PC-9 (cell line): ENCODE measurements at regions not wholly inside any gene's neighbourhood (a gene's known extent, or its start where the extent isn't known, plus 50 kb on each side); places are given as distances from the start of the nearest gene placed in this dataset.

Experiments used
- BruUV-seq: library from RNA; stranded (reverse); fragments of 400-500 nt; replicated peaks from 2 replicates; lab custom pipeline; 2021; lab: Mats Ljungman, UMichigan
- CTCF ChIA-PET: fragments of 300-600 bp; sonication (Branson Sonifier 250); formaldehyde crosslinking; loops from one replicate; lab custom pipeline; 2022; ENCODE audit warnings: antibody characterized with exemption; lab: Charles Lee
- POLR2A ChIA-PET: fragments of 300-600 bp; sonication (Branson Sonifier 250); formaldehyde crosslinking; loops from one replicate; lab custom pipeline; 2022; ENCODE audit warnings: antibody characterized with exemption; ENCODE audit not compliant: unreplicated experiment; lab: Charles Lee
- DNase-seq, 2 experiments: peaks; one replicate each; pipeline versions ENCODE4 v3.0.0 to v3.0.0-alpha.2; 2015 to 2022; ENCODE audit warnings: mixed read lengths in 1 of 2
- H2AFZ ChIP-seq: fragments of 200-600 bp; sonication (generic); 2 replicates; pipeline ENCODE4 v1.8.1; 2017; ENCODE audit warnings: antibody characterized with exemption
- H3F3A ChIP-seq: fragments of 200-600 bp; sonication (generic); 2 replicates; pipeline ENCODE4 v1.8.1; 2017; ENCODE audit warnings: antibody characterized with exemption, mild to moderate bottlenecking, low read depth; ENCODE audit not compliant: insufficient read depth
- H3K27ac ChIP-seq: fragments of 200-600 bp; sonication (generic); 2 replicates; pipeline ENCODE4 v1.6.1; 2016; ENCODE audit warnings: mixed run types
- H3K27me3 ChIP-seq: fragments of 200-600 bp; sonication (generic); 2 replicates; pipeline ENCODE4 v1.6.1; 2016; ENCODE audit warnings: low read depth, mixed run types; ENCODE audit not compliant: insufficient read depth
- H3K36me3 ChIP-seq: fragments of 200-600 bp; sonication (generic); 2 replicates; pipeline ENCODE4 v1.6.1; 2016; ENCODE audit warnings: low read depth, mixed run types
- H3K4me1 ChIP-seq: fragments of 200-600 bp; sonication (generic); replicated peaks from 2 replicates; pipeline ENCODE4 v1.6.1; 2016; ENCODE audit warnings: mixed run types; ENCODE audit not compliant: insufficient read depth
- H3K4me2 ChIP-seq: fragments of 200-600 bp; sonication (generic); 2 replicates; pipeline ENCODE4 v1.6.1; 2017; ENCODE audit warnings: mixed run types
- H3K4me3 ChIP-seq: fragments of 200-600 bp; sonication (generic); 2 replicates; pipeline ENCODE4 v1.6.1; 2016; ENCODE audit warnings: mixed run types
- H3K79me2 ChIP-seq: fragments of 200-600 bp; sonication (generic); 2 replicates; pipeline ENCODE4 v1.6.1; 2017; ENCODE audit warnings: low read depth, mixed run types
- H3K9me2 ChIP-seq: fragments of 200-600 bp; sonication (generic); 2 replicates; pipeline ENCODE4 v1.8.1; 2017; ENCODE audit warnings: mild to moderate bottlenecking; ENCODE audit not compliant: insufficient read depth
- H3K9me3 ChIP-seq: fragments of 200-600 bp; sonication (generic); 2 replicates; pipeline ENCODE4 v1.8.1; 2016; ENCODE audit warnings: low read depth; ENCODE audit not compliant: insufficient read depth
- H4K20me1 ChIP-seq: fragments of 200-600 bp; sonication (generic); 2 replicates; pipeline ENCODE4 v1.8.1; 2017; ENCODE audit not compliant: insufficient read depth
- CTCF ChIP-seq: fragments of 200-600 bp; sonication (generic); conservative IDR thresholded peaks from 2 replicates; pipeline ENCODE4 v1.6.1; 2017; ENCODE audit warnings: mixed run types, antibody characterized with exemption, mild to moderate bottlenecking, moderate library complexity
- EZH2 ChIP-seq: fragments of 200-600 bp; sonication (generic); IDR thresholded peaks from 2 replicates; pipeline ENCODE4 v1.8.0; 2017; ENCODE audit warnings: antibody characterized with exemption, low read depth
- intact Hi-C: fragments of 100-400 bp; cut with micrococcal nuclease; formaldehyde crosslinking; loops from one replicate; pipeline ENCODE4 v1.10.0; 2022; ENCODE audit not compliant: unreplicated experiment

GRCh38 chr14:94885481-94886155 lies 115.7 kb upstream of the GSC start:
- intact Hi-C loops, result no loop called here
- CTCF ChIA-PET, result no interaction called here

GRCh38 chr14:94884616-94885230 lies 114.8 kb upstream of the GSC start:
- no peaks in the 10 kb centered on the region for H4K20me1 ChIP-seq
- H3K4me3 ChIP-seq, result no peak overlapping the region
- no peaks in the 10 kb centered on the region for H3K9me2 ChIP-seq
- peaks cover 65% of the 10 kb centered on the region for H3K27me3 ChIP-seq
- no peaks in the 10 kb centered on the region; the same call in 1 of the 2 replicates for H3F3A ChIP-seq
- H3K36me3 ChIP-seq, result no peaks in the 10 kb centered on the region
- no peak for TF ChIP-seq EZH2
- no peak for TF ChIP-seq CTCF
- intact Hi-C loops, result no loop called here
- no peaks in the 10 kb centered on the region for H3K4me1 ChIP-seq
- H3K9me3 ChIP-seq, result no peaks in the 10 kb centered on the region
- no peak for DNase-seq
- H3K27ac ChIP-seq, result no peak overlapping the region
- H3K4me2 ChIP-seq, result no peak overlapping the region
- no peaks in the 10 kb centered on the region for H3K79me2 ChIP-seq
- H2AFZ ChIP-seq, result no peak overlapping the region
- POLR2A ChIA-PET, result no interaction called here
- BruUV-seq, result no TSS peak
- CTCF ChIA-PET, result no interaction called here

More at GRCh38 chr14:94885481-94886155, 115.7 kb upstream of the GSC start:
- Histone ChIP-seq H3K4me3 (no peak overlapping the region), H3K27ac (no peak overlapping the region), H3K9me2 (no peaks in the 10 kb centered on the region), H3K4me2 (no peak overlapping the region), H3K9me3 (no peaks in the 10 kb centered on the region), H3K79me2 (no peaks in the 10 kb centered on the region), H3K27me3 (peaks cover 57% of the 10 kb centered on the region), H3K36me3 (no peaks in the 10 kb centered on the region), H3F3A (peaks cover 4% of the 10 kb centered on the region; the same call in 1 of the 2 replicates), H2AFZ (no peak overlapping the region), H3K4me1 (no peaks in the 10 kb centered on the region), H4K20me1 (no peaks in the 10 kb centered on the region)
- TF ChIP-seq EZH2 (no peak), CTCF (no peak)
- POLR2A ChIA-PET, result no interaction called here
- no peak for DNase-seq
- no TSS peak for BruUV-seq

- H3K27ac ChIP-seq, result no peak overlapping the region
- no peak for DNase-seq
- no peak overlapping the region for H2AFZ ChIP-seq
- no peaks in the 10 kb centered on the region for H3K79me2 ChIP-seq
- intact Hi-C loops, result no loop called here
- no peaks in the 10 kb centered on the region for H3F3A ChIP-seq
- no peak overlapping the region for H3K4me2 ChIP-seq
- no peaks in the 10 kb centered on the region for H3K36me3 ChIP-seq
- H3K4me3 ChIP-seq, result no peak overlapping the region
- H3K9me3 ChIP-seq, result no peaks in the 10 kb centered on the region
- H3K27me3 ChIP-seq, result peaks cover 67% of the 10 kb centered on the region
- BruUV-seq, result no TSS peak
- H4K20me1 ChIP-seq, result no peaks in the 10 kb centered on the region
- H3K9me2 ChIP-seq, result no peaks in the 10 kb centered on the region
- TF ChIP-seq EZH2, result no peak
- no peak for TF ChIP-seq CTCF
- POLR2A ChIA-PET, result no interaction called here
- CTCF ChIA-PET, result no interaction called here
- no peaks in the 10 kb centered on the region for H3K4me1 ChIP-seq
Observed at GRCh38 chr14:94882401-94882800, 112.5 kb upstream of the GSC start.
